Astrocyte (in vitro differentiated cells and primary cell): ENCODE measurements at regions not wholly inside any gene's neighbourhood (a gene's known extent, or its start where the extent isn't known, plus 50 kb on each side); places are given as distances from the start of the nearest gene placed in this dataset.
"Not testable (repeated sequence)": the region's sequence is repeated elsewhere in the genome, so short reads cannot be mapped to it uniquely, and the experiment has no call there.

Source experiments
- DNase-seq: peaks from one replicate; pipeline ENCODE4 v3.0.0-alpha.2; 2010; ENCODE audit warnings: low read depth
- FAIRE-seq: peaks from 2 replicates; lab custom pipeline; 2011; peaks lifted over from hg19 to GRCh38; lab: Jason Lieb, UNC
- H2AFZ ChIP-seq: 2 replicates; pipeline ENCODE4 v1.6.0; 2012; ENCODE audit warnings: low read depth, low read length, inconsistent platforms
- H3K27ac ChIP-seq: 2 replicates; pipeline ENCODE4 v1.5.1; 2011; ENCODE audit warnings: low read depth, low read length, inconsistent platforms
- H3K27me3 ChIP-seq: 2 replicates; pipeline ENCODE4 v1.6.0; 2011; ENCODE audit warnings: low read length, inconsistent platforms; ENCODE audit not compliant: insufficient read depth
- H3K36me3 ChIP-seq: 2 replicates; pipeline ENCODE4 v1.5.1; 2011; ENCODE audit warnings: low read length, inconsistent platforms; ENCODE audit not compliant: insufficient read depth
- H3K4me1 ChIP-seq: 2 replicates; pipeline ENCODE4 v1.5.1; 2011; ENCODE audit warnings: low read length, inconsistent platforms; ENCODE audit not compliant: insufficient read depth
- H3K4me2 ChIP-seq: 2 replicates; pipeline ENCODE4 v1.6.0; 2012; ENCODE audit warnings: low read length, inconsistent platforms
- H3K4me3 ChIP-seq: 2 replicates; pipeline ENCODE4 v1.5.1; 2011; ENCODE audit warnings: low read depth, mild to moderate bottlenecking, low read length, inconsistent platforms; ENCODE audit not compliant: insufficient read depth
- H3K79me2 ChIP-seq: 2 replicates; pipeline ENCODE4 v1.6.0; 2012; ENCODE audit warnings: mild to moderate bottlenecking, low read length, inconsistent platforms; ENCODE audit not compliant: insufficient read depth
- H3K9ac ChIP-seq: 2 replicates; pipeline ENCODE4 v1.6.0; 2012; ENCODE audit warnings: mild to moderate bottlenecking, low read length, inconsistent platforms
- H3K9me3 ChIP-seq: 2 replicates; pipeline ENCODE4 v1.5.1; 2012; ENCODE audit warnings: low read depth, mild to moderate bottlenecking, low read length, inconsistent platforms; ENCODE audit not compliant: insufficient read depth
- H4K20me1 ChIP-seq: 2 replicates; pipeline ENCODE4 v1.6.0; 2012; ENCODE audit warnings: low read length, inconsistent platforms; ENCODE audit not compliant: insufficient read depth
- H3K27ac Mint-ChIP-seq: one replicate; pipeline ENCODE4 v1.8.0; 2021; ENCODE audit warnings: mild to moderate bottlenecking, mixed read lengths; ENCODE audit not compliant: unreplicated experiment
- H3K27me3 Mint-ChIP-seq: one replicate; pipeline ENCODE4 v1.8.0; 2021; ENCODE audit warnings: low read depth, mixed read lengths; ENCODE audit not compliant: unreplicated experiment
- H3K36me3 Mint-ChIP-seq: one replicate; pipeline ENCODE4 v1.8.0; 2021; ENCODE audit warnings: low read depth, mixed read lengths; ENCODE audit not compliant: unreplicated experiment
- H3K4me1 Mint-ChIP-seq: one replicate; pipeline ENCODE4 v1.8.0; 2021; ENCODE audit warnings: low read depth, mixed read lengths; ENCODE audit not compliant: unreplicated experiment
- H3K4me3 Mint-ChIP-seq: one replicate; pipeline ENCODE4 v1.8.0; 2021; ENCODE audit warnings: mild to moderate bottlenecking, moderate library complexity, mixed read lengths; ENCODE audit not compliant: unreplicated experiment
- H3K9me3 Mint-ChIP-seq: one replicate; pipeline ENCODE4 v1.8.0; 2021; ENCODE audit warnings: mild to moderate bottlenecking, mixed read lengths; ENCODE audit not compliant: unreplicated experiment
- EZH2 ChIP-seq: IDR thresholded peaks from 2 replicates; pipeline ENCODE4 v1.6.1; 2012; ENCODE audit warnings: mild to moderate bottlenecking, low read length, inconsistent platforms; ENCODE audit not compliant: insufficient read depth
- TF ChIP-seq, protein P1 (sequence below): IDR thresholded peaks from 2 replicates; pipeline ENCODE4 v1.5.1; 2011; ENCODE audit warnings: low read depth, mild to moderate bottlenecking, inconsistent platforms, low read length, moderate library complexity; ENCODE audit not compliant: insufficient read depth

DNA sequence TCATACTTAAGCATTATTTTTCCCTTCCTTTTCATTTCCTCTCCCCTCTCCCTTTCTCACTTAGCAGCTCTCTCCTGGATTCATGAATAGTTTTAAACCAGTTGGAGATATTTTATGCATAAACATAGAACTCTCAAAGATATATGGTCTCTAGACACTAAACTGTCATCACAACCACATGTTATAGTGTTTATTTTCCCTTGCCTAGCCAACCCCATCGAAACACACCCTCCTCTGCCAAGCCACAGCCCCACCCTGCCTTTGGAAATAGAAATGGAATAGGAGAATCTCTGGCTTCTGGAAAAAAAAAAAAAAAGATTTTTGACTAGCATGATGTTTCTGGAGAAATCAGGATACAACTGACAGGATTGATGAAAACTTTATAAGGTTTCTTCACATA lies 64.8 kb upstream of the RBPJ start:
- Mint-ChIP-seq H3K36me3 (no peaks in the 10 kb centered on the region), H3K4me1 (peaks cover 6% of the 10 kb centered on the region), H3K27me3 (no peaks in the 10 kb centered on the region), H3K27ac (no peak overlapping the region), H3K9me3 (peaks cover 5% of the 10 kb centered on the region), H3K4me3 (no peak overlapping the region)
- Histone ChIP-seq H3K79me2 (no peaks in the 10 kb centered on the region), H2AFZ (no peak overlapping the region), H3K4me3 (no peak overlapping the region), H4K20me1 (no peaks in the 10 kb centered on the region), H3K36me3 (no peaks in the 10 kb centered on the region), H3K4me1 (peaks cover 3% of the 10 kb centered on the region), H3K27ac (no peak overlapping the region), H3K9ac (no peak overlapping the region), H3K9me3 (no peaks in the 10 kb centered on the region), H3K27me3 (no peaks in the 10 kb centered on the region), H3K4me2 (no peak overlapping the region)
- DNase-seq, result peak; percentile 20
- no peak for TF ChIP-seq EZH2
- TF ChIP-seq, protein P1, sequence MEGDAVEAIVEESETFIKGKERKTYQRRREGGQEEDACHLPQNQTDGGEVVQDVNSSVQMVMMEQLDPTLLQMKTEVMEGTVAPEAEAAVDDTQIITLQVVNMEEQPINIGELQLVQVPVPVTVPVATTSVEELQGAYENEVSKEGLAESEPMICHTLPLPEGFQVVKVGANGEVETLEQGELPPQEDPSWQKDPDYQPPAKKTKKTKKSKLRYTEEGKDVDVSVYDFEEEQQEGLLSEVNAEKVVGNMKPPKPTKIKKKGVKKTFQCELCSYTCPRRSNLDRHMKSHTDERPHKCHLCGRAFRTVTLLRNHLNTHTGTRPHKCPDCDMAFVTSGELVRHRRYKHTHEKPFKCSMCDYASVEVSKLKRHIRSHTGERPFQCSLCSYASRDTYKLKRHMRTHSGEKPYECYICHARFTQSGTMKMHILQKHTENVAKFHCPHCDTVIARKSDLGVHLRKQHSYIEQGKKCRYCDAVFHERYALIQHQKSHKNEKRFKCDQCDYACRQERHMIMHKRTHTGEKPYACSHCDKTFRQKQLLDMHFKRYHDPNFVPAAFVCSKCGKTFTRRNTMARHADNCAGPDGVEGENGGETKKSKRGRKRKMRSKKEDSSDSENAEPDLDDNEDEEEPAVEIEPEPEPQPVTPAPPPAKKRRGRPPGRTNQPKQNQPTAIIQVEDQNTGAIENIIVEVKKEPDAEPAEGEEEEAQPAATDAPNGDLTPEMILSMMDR, result no peak
- FAIRE-seq, result no peak

DNA sequence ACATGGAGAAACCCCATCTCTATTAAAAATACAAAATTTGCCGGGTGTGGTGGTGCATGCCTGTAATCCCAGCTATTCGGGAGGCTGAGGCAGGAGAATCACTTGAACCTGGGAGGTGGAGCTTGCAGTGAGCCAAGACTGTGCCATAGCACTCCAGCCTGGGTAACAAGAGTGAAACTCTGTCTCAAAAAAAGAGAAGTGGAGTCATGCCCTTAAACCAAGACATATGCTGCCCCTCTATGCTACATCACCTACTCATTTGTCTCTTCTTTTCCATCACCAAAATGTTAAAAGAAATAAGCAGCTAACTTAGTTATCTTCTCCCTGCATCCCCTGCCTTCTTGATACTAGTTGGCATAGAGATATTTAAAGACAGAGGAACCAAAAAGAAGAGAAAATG lies 63.4 kb upstream of the RBPJ start:
- not testable (repeated sequence) for FAIRE-seq, H2AFZ ChIP-seq, H3K9me3 Mint-ChIP-seq, H3K4me3 ChIP-seq, H4K20me1 ChIP-seq, H3K9ac ChIP-seq, H3K27me3 ChIP-seq, H3K4me2 ChIP-seq, H3K36me3 ChIP-seq, H3K4me1 ChIP-seq, H3K27me3 Mint-ChIP-seq, H3K36me3 Mint-ChIP-seq, H3K4me1 Mint-ChIP-seq, DNase-seq, H3K27ac ChIP-seq, H3K27ac Mint-ChIP-seq, H3K9me3 ChIP-seq, H3K4me3 Mint-ChIP-seq, H3K79me2 ChIP-seq

DNA sequence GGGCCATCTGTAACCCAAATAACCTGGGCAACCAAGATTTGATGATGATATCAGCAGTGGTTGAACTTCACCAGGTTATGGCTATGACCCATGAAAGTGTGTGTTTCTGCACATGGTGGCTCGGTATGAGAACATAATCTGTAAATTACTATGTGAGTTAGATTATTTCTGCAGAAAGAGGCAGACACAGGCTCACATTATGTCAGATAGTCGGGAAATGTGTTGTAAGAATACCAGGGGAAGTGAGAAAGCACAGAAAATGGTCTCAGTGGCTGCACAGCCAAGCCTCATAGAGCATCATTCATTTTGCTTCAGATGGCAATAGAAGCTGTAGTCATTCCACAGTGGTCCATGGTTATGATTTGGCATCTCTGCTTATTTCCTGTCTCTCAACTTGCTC lies 63.0 kb upstream of the RBPJ start:
- DNase-seq (no peak), FAIRE-seq (no peak)
- no peaks in the 10 kb centered on the region for H4K20me1 ChIP-seq
- H3K4me2 ChIP-seq, result no peak overlapping the region
- no peaks in the 10 kb centered on the region for H3K27me3 Mint-ChIP-seq
- H3K79me2 ChIP-seq, result no peaks in the 10 kb centered on the region
- H3K27me3 ChIP-seq, result no peaks in the 10 kb centered on the region
- TF ChIP-seq EZH2, result no peak
- TF ChIP-seq, protein P1, result no peak
- H3K4me1 ChIP-seq, result no peaks in the 10 kb centered on the region
- no peak overlapping the region for H3K4me3 Mint-ChIP-seq
- H3K27ac Mint-ChIP-seq, result no peak overlapping the region
- H3K9ac ChIP-seq, result no peak overlapping the region
- peaks cover 1% of the 10 kb centered on the region for H3K4me1 Mint-ChIP-seq
- H3K27ac ChIP-seq, result no peak overlapping the region
- H3K9me3 Mint-ChIP-seq, result peaks cover 5% of the 10 kb centered on the region
- no peaks in the 10 kb centered on the region for H3K36me3 ChIP-seq
- no peak overlapping the region for H3K4me3 ChIP-seq
- no peaks in the 10 kb centered on the region for H3K9me3 ChIP-seq
- no peak overlapping the region for H2AFZ ChIP-seq
- no peaks in the 10 kb centered on the region for H3K36me3 Mint-ChIP-seq
